ENCODE measurements at regions not wholly inside any gene's neighbourhood (a gene's known extent, or its start where the extent isn't known, plus 50 kb on each side); places are given as distances from the start of the nearest gene placed in this dataset.

- Histone ChIP-seq H3K4ac (ENCODE audit: low read depth, low read length) (no peak overlapping the region), H4K91ac (ENCODE audit: insufficient read length, low read depth, low read length) (no peak overlapping the region), H2BK20ac (ENCODE audit: low read depth, low read length, poor library complexity, severe bottlenecking) (no peak overlapping the region), H2AFZ (ENCODE audit: low read length) (no peak overlapping the region), H3K56ac (ENCODE audit: insufficient read length, low read depth, low read length) (no peak overlapping the region), H2BK5ac (ENCODE audit: insufficient read length, low read length) (no peak overlapping the region), H2AK5ac (ENCODE audit: insufficient read length, low read length) (no peak overlapping the region), H3K4me1 (ENCODE audit: insufficient read depth, low read length) (no peaks in the 10 kb centered on the region), H3K4me2 (ENCODE audit: insufficient read depth, insufficient read length, low read length) (no peak overlapping the region), H4K5ac (ENCODE audit: insufficient read length, low read depth, low read length) (no peak overlapping the region), H3K23ac (ENCODE audit: insufficient read length, low read depth, low read length) (no peak overlapping the region), H3K14ac (ENCODE audit: insufficient read depth, low read length) (no peak overlapping the region), H3K79me1 (ENCODE audit: insufficient read depth, low read depth, low read length, poor library complexity, severe bottlenecking) (no peaks in the 10 kb centered on the region), H3K27ac (ENCODE audit: insufficient read length, low read depth, low read length) (no peak overlapping the region), H3K79me2 (ENCODE audit: insufficient read depth, low read length) (no peaks in the 10 kb centered on the region), H2BK15ac (ENCODE audit: low read depth, low read length) (no peak overlapping the region), H4K8ac (replicated peaks; ENCODE audit: insufficient read length, low read depth, low read length) (no peak overlapping the region), H4K20me1 (ENCODE audit: control insufficient read depth, insufficient read depth, insufficient read length) (no peaks in the 10 kb centered on the region), H3K9me3 (ENCODE audit: control insufficient read depth, low read depth, low read length) (no peaks in the 10 kb centered on the region), H3K9ac (ENCODE audit: extremely low read depth, insufficient read length, low read length) (no peak overlapping the region), H3K23me2 (ENCODE audit: insufficient read length, low read depth, low read length, poor library complexity, severe bottlenecking) (no peaks in the 10 kb centered on the region), H3T11ph (ENCODE audit: low read length) (no peak overlapping the region), H3K18ac (ENCODE audit: insufficient read length, low read depth, low read length) (no peak overlapping the region), H3K27me3 (ENCODE audit: insufficient read depth, low read length) (no peaks in the 10 kb centered on the region), H2BK12ac (ENCODE audit: insufficient read length, low read depth, low read length) (no peak overlapping the region), H2BK120ac (ENCODE audit: low read depth, low read length, poor library complexity, severe bottlenecking) (no peak overlapping the region)
- peaks cover 4 to 5% of the 10 kb centered on the region in 2 experiments; a peak in 4 of 5 replicates for H3K9me3 Mint-ChIP-seq
- no peak for TF ChIP-seq CTCF (conservative IDR thresholded peaks at IDR 0.05)
- WGBS (ENCODE audit: extremely low coverage, insufficient read length, low lambda C conversion rate), result no CpG with 5 or more reads among the region's 5 CpGs
- H3K4me1 Mint-ChIP-seq, result no peaks in the 10 kb centered on the region
- peaks cover 0 to 4% (median 2%) of the 10 kb centered on the region in 3 experiments; a peak in 3 of 7 replicates for H3K36me3 Mint-ChIP-seq (ENCODE audit: insufficient read depth in 1 of 3, low read depth in 3 of 3)
- H3K27me3 Mint-ChIP-seq (ENCODE audit: low read depth), result no peaks in the 10 kb centered on the region
- H3K27ac Mint-ChIP-seq, result no peak overlapping the region
- H3K4me3 Mint-ChIP-seq, result no peak overlapping the region
- DNase-seq, result no peak
These were observed 252.3 kb downstream of the CYRIA start for GRCh38 chr2:16413285-16413684.

All from H9 (cell line).